GM18517 (cell line): ENCODE measurements at regions not wholly inside any gene's neighbourhood (a gene's known extent, or its start where the extent isn't known, plus 50 kb on each side); places are given as distances from the start of the nearest gene placed in this dataset.

Source experiments
- ATAC-seq: cut with Tn5 transposase; IDR thresholded peaks from one replicate; pipeline ENCODE4 v1.9.1; 2021; ENCODE audit warnings: mild to moderate bottlenecking, moderate library complexity; ENCODE audit not compliant: unreplicated experiment

DNA sequence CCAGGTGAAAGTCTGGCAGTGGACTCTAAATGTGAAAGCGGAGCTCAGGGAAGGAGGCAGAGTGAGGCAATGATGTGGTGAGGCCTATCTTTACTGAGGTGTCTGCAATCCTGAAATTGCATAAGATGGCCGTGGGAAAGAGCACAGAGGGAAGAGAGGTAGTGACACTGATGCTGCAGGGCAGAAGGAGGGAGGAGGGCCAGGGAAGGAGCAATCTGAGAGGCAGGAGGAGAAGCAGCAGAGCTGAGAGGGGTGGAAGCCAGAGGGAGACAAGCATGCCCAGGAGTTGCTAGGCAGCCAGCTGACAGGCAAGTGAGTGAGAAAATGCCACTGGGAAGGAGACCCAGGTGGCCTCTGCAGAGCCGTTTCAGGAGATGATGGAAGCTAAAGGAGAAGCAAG is 97.4 kb upstream of the CNR1 start:
- no peak for ATAC-seq

DNA sequence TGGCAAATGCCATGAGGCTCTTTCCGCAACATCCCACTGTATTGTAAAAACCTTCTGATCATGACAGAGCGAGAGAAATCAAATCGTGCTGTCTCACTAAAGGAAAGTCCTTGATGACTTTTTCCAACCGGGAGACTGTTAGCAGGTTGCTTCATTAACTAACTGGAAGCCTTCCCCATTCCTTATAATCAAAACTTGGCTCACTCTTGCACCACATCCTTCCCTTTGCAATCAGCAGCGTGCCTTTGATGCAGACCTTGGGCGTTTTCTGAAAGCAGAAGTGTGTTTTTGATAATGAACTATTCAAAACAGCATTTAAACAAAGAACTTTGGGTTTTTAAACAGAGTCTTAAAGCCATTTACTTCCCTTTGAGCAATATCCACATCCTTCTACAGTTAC is 96.2 kb upstream of the CNR1 start:
- ATAC-seq = no peak

DNA sequence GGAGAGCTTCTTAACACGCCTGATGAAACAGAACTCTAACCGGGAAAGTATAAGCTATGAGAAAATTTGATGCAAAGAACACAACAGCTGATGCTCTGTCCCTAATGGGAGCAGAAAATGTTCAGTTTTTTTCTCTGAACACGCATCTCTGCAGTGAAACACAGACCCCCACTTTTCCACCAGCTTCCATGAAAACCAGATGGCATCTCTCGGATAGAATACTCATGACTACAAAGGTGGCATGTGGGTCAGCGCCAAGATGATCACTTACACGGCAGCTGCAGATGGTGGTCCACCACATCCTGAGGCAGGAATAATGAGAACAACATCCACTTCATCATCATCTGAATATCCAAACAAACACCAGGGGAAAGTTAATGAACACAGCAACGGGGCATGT is 85.2 kb upstream of the CNR1 start:
- ATAC-seq = no peak

DNA sequence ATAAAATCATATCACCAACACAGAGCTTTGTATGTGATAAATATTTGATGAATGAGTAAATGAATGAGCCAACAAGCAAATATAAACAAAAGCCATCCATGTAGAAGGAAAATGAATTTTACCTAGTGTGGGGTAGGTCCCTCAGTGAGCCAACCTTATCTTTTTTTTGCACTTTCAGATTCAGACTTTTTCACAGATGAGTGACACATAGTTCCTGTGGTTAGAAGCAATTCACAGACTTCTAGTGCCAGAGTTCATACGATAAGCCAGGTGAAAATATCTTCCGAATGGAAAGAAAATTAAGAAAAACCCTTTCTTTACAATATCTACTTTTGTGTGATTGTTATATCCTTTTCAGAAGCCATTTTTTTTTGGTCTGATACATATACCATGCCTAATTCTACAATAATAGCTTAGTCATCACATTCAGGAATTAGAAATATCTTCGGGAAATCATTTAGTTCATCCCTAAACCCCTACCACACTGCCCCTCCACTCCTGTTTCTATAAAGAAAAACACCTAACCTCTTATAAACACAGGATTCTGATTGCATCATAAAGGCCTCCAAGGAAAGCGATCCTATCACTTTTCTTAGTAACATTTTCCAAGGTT is 82.7 kb upstream of the CNR1 start:
- ATAC-seq = no peak

DNA sequence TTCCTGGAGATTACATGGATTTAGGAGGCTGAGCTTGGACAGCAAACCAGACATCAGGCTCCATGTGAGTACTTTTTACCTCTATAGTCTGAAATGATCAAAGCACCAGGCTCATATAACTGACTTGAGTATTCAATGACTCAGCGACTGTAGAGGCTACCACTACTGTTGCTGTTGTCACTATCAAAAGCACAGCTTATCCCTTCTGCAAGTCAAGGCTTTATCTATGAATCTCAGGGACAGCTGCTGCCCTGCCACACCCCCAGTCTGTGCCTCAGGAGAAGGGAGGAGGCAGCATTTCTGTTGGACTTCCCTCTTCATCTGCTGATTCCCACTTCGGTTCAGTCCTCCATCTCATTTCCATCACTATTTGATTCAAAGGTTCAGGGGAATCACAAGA is 80.5 kb upstream of the CNR1 start:
- ATAC-seq = no peak

DNA sequence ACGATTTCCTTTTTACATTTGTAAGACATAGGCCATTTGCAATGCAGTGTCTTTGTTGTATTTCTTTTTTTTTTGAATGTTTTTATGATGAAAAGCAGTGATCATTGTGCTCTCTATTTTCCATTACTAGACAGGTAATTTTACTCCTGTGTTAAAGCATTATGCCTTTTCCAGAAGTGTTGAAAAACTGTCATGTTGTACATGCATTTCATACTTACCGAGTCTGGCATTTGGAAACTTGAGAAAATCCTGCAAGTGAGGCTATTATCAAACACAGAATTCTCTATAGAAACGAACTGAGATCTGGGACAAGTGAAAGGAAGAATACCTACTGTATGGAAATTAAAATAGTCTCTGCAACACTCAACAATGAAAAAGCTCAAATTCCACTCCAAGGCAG is 78.6 kb upstream of the CNR1 start:
- ATAC-seq = no peak

DNA sequence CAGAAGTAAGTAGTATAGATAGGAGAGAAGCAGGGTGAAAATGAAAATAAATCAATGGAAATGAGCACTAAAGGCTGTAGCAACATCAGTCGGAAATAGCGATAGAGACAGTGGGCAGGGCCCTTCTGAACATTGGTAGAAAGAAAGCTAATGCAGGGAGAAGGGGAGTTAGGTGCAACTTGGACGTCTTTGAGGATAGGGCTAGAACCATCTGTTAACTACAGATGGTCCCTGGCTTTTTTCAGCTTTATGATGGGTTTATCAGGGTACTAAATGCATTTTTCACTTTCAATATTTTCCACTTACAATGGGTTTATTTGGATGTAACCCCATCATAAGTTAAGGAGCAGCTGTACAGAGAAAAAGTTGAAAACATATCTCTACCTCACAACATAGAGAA is 72.8 kb upstream of the CNR1 start:
- no peak for ATAC-seq

DNA sequence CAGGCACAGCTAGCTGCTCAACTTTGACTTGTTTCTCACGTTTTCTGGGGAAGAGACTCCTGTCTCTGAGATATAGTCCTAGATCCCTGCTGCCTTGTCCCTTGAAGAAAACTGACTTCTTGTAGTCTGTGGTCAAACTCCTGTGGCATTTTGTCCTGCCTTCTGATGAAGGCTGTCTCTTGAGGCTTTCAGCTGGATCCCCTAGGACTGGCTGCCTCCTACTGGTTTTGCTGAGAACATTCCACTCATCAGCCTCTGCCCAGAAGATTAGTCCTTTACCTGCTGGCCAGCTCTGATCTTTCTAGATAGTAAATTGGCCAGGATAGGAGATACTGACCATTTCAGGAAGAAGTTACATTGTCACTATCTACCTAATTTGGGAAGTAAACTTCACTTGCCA is 71.9 kb upstream of the CNR1 start:
- no peak for ATAC-seq

DNA sequence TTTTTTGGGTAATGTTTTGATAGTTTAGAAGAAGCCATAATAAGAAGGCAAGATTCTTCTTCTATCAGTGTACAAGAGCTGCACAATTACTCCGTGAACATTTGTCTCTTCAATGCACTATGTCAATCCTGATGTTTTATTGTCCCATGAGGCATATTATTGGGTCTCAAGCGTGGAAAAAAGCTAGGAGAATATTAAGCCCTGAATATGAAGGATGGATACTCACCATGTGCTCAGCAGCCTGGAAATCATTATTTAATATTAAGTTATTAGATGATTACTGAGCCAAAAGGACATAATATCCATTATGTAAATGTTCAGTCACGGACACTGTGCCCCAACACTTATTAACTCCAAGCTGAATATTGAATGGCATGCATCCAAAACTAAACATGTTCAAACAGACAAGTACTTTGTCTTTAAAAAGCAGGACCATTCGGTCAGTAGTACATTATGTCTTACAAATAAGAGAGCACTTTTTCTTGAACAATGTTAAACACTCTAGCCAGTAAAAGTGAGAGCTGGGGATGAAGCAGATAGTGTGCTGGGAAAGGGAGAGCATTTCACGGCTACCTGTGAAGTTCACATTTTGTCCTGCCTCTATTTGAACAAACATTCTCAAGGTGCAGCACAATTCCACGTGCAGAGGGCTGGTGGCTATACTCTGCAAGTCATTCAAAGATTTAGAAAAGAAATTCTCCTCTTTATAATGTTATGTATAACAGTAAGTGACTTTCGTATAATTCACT is 70.6 kb upstream of the CNR1 start:
- ATAC-seq = no peak

DNA sequence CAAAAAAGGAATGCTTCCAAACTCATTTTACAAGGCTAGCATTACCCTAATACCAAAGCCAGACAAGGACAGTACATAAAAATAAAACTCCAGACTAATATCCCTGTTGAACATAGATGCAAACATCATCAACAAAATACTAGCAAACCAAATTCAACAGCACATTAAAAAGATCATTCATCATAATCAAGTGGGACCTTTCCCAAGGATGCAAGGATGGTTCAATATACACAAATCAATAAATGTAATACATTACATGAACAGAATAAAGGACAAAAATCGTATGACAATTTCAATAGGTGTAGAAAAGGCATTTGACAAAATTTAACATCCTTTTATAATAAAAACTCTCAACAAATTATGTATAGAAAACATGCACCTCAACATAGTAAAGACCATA is 66.6 kb upstream of the CNR1 start:
- ATAC-seq = no peak

DNA sequence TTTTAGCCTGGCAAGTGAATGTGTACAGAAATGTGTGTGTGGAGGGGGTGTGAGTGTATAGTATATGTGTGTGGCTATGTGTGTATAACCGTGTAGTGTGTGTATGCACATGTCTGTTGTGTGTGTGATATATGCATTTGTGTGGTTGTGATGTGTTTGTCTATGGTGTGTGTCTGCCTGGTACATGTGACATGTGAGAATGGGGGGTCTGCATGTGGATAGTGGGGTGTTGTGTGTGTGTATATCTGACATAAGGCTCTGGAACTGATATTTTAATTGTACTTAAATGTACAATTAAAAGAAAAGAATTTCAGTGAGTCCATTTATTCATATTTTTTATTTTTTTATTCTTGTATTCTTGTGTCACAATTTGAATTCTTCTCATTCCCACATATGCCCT is 57.2 kb upstream of the CNR1 start:
- ATAC-seq = no peak

DNA sequence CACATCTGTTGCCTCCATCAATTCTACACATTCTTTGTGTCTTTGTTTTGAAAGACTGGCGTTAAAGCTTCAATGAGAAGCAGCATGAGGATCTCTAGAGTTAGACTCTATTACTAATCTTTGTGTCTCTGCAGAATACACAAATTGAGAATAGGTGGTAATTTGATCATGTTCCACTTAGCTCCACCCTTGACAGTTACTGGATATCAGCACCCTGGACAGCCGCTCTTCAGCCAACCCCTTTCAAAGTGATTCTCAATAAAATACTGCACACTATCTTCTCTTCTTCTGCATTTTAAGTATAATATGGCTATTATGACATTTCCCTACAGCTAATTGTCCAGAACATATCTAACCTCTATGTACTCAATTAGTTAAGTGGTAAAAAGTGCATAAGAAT is 54.3 kb upstream of the CNR1 start:
- no peak for ATAC-seq

DNA sequence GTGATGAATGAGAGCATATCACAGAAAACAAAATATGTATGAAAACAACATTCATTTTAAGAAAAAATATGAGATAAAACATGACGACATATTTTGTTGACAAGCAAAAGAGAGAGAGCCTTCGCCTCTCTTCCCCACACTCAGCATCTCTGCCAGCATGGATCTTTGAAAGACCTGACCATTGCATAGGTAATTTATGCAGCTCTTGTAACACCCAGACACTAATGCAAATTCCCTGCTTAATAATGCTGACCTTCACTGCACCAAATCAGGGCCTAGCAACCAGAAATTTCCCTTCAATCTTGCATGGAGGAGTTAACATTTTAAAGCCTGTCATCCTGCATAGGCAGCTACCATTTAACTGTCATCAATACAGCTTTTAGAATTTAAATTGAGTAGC is 50.0 kb upstream of the CNR1 start:
- no peak for ATAC-seq
